Hematopoietic multipotent progenitor cell treated with erythropoietin and hydrocortisone succinate and interleukin-3 and kit ligand, for 6 days (in vitro differentiated cells): ENCODE measurements at regions not wholly inside any gene's neighbourhood (a gene's known extent, or its start where the extent isn't known, plus 50 kb on each side); places are given as distances from the start of the nearest gene placed in this dataset.

Experiments
- DNase-seq: peaks from one replicate; pipeline ENCODE4 v3.0.0-alpha.2; 2015

DNA sequence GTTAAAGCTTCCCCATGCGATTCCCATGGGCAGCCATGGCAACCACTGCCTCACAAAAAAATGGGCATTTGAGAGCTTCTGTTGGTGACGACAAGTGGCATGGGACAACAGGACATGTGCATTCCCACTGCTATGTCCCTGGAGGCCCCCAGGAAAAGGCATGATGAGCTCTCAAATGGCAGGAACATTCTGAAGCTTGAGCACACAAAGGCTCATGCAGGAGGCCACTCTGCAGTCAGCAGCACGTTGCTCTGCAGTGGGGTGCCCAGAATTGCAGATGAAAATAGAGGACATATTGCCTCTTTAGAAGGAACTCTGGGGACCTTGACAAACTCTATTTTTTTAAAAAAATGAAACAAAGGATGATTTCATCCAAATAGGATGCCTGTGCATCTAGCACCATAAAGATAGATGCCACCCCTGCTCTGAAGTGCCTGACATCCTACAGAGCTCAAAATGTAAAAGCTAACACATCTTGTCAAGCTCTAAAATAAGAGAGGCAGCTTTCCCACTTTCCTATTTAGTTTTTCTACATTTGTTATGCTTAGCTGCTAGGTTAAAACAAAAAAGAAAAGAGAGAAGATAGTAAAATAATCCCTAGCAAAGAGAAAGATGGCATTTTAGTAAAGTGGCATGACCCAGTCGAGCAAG is 277.6 kb upstream of the ZC3H12C start:
- no peak for DNase-seq

DNA sequence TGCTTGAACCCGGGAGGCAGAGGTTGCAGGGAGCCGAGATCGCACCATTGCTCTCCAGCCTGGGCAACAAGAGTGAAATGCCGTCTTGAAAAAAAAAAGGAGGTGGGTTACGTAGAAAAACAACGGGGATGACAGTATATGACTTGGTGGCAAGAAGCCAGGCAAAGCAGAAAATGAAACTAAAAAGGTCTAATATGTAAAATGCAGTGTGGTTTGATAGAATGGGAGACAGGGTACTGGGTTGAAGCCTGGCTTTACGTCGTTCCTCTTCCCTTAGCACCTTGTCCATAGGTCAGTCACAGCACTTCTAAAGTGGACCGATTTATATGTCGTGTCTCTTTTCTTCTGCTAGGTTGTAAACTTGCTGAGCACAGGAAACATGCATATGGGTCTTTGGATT is 274.9 kb upstream of the ZC3H12C start:
- peak; percentile 2 for DNase-seq

DNA sequence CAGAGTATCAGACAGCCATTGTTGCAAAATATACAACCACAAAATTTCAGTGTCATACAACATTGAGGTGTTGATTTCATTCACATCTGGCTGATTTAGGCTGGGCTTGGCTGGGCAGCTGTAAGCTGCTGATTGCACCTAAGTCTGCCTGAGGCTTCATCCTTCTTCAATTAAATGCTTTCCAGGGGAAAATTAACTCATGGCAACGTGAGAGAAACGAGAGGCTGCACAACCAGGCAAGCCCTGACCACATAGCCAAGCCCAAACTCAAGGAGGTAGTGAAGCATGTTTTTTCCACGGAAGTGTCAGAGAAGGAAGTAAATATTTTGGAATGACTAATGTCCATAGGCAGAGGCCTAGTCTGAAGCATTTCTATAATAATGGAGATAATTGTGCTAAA is 273.8 kb upstream of the ZC3H12C start:
- no peak for DNase-seq

DNA sequence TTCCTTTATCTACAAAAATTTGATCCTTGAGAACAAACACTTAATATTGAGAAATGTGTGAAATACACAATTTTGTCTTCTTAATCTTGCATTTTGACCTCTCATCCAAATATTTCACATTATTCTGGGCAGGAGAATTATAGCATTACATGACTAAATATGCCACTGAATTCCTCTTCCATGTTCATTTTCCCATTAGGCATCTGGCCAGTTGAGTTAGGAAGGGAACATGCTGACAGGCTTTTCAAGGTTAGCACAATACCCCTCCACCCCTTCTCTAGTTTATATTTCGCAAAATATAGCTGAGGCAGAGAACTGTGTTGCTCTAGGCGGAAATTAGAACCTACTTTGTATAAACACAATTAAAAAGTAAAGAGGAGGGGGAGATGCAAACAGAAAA is 271.7 kb upstream of the ZC3H12C start:
- DNase-seq, result no peak

DNA sequence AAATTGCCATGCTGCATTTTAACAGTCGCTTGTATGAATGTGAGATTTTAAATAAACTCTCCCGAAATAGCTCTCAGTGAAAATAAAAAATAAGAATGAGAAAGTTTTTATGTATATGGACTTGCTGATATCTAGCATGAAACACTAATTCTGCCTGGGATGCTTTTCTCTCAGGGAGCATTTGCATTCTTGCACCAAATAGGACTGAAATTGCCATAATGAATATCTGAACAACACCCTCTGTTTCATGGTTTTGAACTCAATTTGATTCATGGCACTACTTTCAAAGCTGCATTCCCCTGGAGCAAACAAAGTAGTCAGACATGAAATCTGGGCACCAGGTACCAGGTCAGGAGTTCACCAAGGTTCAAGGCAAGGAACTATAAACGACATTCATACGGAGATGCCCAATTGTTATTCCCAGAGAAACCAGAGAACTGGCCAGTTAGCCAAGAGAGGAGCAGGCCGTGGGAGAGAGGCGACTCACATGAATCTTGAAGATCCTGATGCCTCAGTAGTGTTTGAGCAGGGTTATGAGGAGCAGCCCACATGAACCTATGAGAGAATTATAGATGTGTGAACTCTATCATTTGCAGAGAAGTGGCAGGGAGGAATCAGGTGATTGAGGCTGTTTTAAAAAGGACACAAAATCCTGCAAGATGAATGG is 270.6 kb upstream of the ZC3H12C start:
- DNase-seq, result no peak

DNA sequence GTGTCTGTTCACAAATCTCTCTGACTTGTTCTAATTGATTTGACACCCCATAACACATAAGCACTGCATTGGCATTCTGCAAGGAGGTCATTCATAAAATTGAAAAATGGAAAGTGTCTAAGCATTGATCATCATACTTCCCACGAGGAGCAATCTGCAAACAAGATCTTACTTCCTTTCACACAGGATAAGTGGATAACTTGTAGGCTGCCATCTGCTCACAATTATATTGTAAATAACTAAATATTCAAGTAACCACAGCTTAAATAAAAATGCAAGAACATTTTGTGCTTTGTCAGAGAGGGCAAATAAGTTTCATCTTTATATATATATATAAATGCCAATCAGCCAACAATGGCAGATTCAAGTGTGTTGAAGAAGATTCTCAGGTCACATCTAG is 264.8 kb upstream of the ZC3H12C start:
- no peak for DNase-seq

DNA sequence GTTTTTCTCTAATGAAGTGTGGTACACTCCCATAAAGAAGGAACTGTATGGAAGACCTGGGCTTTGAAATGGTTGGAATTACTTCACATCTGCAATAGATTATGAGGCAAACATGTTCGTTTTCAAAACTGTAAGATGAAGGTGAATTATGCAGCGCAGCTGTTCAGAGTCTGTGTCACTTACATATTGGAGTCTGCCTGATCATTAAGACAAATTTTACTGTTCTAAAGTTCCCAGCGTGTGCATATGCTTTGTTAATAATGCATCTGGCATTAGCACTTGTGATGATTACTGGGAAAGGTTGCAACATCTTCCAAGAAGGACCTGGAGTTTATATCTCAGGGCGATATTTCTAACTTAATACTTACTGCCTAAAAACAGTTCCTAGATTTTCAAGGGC is 255.2 kb upstream of the ZC3H12C start:
- no peak for DNase-seq

DNA sequence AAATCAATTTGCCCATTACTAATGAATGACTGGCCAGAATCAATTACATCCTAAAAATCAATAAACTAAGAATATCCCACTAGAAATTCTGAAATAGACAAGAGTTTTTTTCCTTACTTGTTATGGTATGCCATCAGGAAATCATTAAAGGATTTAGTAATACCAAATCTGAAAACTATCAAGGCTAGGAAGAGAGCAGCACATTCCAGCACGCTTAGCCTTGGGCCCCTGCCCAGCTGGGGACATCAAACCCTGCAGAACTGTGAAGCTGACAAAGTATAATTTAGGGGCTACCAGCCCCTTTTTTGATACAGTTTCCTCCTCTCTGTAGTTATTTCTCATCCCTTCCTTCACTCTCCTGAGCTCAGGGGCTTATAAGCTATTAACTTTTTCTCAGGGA is 247.8 kb upstream of the ZC3H12C start:
- no peak for DNase-seq

DNA sequence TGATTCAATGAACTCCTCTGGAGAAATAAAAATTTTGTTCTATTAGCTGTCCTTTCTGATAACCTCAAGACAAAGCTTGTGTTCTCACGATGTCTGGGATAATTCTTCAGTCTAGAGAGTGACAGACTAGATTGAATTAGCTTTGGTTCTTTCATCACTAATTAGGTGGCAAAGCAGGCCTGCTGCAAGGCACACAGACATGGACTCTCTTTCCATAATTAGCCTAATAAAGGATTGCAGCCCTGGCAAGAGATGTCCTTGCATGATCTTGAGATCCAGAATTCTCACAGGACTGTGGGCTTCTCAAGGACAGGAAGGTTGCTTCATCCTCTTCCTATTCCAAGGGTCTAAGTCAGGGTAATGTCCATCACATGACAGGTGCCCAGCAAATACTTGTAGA is 245.6 kb upstream of the ZC3H12C start:
- no peak for DNase-seq

DNA sequence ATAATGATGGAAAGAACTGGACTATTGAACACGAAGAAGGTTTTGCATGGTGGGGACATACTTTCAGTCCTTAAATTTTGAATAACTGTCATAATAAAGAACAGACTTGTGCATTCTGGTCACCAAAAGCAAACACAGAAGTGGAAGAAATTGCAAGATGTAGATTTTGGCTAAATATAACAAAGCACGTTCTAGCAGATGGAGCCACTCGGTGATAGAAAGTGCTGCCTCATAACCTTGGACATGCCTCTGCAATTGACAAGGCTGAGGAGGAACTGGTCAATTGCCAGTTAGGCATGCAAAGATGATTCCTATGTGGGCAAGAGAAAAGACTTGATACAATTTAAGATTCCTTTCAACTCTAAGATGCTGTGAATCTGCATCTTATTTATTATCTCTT is 244.1 kb upstream of the ZC3H12C start:
- no peak for DNase-seq

DNA sequence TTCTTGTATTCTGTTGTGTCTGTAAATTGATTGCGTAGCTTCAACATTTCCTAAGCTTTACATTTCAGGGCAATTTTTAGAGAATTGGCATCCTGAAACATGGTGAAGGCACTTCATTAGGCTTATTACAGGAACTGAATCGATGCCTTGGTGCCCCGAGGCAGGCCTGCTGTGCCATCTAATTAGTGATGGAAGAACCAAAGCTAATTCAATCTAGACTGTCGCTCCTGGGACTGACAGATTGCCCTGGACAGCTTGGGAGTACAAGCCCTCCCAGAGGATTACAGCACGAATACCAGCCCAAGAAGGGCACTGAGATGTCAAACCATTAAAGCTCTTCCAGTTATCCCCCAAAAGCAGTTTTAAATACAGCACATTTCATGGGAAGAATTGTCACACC is 243.2 kb upstream of the ZC3H12C start:
- DNase-seq, result no peak

DNA sequence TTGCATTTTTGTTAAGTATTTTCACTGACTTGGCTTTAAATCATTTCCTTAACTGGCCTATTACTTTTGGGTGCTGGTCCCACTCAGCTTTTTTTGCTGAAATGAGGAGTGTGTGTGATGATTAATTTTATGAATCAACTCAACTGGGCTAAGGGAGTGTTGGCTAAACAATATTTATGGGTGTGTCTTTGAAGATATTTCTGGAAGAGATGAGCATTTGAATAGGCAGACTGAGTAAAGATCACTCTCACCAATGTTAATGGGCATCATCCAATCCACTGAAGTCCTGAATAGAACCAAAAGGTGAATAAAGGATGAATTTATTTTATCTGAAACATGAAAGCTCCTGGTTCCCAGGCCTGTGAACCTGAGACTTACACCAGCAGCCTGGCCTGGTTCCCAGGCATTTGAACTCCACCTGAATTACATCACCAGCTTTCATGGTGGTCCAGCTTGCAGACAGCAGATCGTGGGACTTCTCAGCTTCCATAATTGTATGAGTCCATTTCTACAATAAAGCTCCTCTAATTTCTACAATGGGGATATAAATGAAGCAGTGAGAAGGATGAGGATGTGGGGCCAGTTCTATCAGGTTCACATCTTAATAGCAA is 241.3 kb upstream of the ZC3H12C start:
- DNase-seq, result no peak

DNA sequence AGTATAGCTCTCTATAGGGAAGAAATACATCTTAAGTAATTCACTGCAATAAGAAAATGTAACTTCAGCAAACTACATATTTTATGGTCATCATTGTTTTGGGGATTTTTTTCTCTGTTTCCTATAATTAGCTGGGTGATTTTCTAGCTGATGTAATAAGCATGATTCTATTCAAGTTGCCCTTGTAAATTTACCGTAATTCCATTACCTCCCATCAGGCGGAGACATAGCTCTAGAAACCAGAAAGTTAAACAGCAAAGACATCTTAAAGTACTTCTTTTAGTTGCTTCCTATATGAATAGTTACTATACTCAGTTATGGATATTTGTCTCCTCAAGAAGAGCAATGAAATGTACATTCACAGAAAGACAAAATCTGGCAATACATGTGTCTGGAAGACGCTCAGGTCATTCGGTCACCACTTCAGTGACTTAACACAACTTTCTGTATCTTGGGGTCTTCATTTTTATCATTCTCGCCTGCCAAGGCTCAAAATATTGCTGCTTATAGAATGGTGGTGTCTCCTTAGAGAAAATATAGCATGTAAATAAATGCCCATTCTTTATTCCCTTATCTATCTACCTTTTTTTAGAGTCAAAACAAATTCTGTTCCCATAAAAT is 239.9 kb upstream of the ZC3H12C start:
- DNase-seq, result peak; percentile 67

DNA sequence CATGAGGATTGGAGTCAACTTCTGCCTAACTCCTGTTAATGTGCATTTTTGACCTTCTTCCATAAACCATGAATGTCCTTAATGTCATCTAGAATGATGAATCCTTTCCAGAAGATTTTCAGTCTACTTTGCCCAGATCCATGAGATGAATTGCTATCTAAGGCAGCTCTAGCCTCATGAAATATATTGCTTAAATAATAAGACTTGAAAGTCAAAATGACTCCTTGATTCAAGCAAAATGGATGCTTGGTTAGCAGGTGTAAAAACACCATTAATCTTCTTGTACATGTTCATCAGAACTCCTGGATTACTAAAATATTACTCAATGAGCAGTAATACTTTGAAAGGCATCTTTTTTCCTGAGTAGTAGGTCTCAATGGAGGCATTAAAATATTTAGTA is 238.5 kb upstream of the ZC3H12C start:
- no peak for DNase-seq

DNA sequence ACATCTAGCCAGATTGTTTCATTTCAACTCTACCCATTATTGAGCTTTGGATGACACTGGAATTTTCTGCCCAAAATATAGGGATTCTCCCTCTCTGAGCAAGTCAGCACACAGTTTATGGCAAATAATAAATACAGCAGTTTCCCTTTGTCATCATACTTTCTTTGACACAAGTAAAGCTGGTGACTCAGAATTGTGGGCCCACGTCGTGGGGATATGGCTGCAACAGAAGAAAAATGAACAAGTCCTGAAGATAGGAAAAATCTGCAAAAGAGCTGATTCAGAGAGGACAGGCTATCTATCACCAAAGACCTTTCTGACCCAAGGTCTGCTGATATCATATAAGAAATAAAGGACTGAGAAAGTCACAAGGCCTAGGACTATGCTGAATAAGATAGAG is 236.3 kb upstream of the ZC3H12C start:
- DNase-seq, result no peak

DNA sequence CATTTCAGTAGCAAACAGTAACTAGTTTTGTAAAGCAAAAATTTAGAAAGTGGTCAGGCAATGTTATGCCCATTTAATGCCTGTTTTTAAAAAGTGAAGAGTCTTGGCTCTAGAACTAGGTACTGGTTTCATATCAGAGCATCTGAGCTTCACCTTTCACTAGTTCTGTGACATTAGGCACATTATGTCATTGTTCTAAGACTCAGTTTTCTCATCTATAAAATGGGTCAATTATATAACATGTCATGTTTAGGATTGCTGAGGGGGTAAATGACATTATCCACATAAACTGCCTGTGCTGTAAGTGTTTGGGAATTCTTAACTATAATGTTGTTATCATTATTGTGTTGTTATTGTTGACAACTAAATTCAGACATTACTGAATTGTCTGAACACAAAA is 235.6 kb upstream of the ZC3H12C start:
- no peak for DNase-seq

DNA sequence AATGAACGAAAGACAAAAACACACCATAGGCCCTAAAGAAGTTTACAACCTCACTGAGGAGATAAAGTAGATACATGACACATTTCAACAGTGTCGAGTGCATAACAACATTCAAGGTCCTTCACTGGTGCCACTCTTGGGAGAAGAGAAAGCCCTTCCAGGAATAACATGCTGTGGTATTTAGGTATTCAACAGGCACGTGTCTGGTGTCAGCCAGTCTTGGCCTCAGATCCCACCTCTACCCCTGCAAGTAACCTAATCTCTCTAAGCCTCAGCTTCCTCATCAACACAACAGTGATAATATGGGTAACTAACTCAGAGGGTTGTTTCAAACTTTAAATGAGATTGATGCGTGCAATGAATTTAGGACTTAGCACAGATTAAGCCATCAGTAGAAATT is 235.0 kb upstream of the ZC3H12C start:
- DNase-seq, result no peak

DNA sequence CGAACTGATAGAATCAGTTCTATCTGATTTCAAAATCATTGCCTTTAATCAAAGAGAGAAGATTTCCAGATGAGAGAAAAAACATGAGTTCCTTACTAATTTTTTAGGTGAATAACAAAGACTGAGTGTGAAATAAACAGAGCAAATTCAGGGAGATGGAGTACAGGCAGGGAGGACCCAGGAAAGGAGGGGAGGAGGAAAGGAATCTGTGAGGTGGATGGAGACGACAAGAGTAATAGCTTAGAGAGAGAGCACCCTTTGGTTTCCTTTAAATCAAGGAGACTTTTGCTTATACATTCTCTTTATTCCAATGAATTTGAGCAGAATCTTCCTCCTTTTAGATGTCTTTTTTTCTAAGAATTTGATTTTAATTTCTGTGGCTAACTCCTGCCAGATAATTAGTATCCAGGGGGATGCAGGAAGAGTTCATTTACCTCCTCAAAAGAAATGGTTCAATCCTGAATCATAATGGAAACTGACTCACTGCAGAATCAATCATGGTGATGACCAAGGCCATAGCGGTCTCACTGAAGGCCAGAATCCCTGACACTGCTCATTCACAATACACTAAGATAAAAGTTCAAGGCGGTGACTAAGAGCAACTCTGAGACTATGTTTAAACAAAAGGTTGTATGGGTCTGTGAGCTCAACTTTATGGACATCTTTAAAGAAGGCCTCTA is 234.0 kb upstream of the ZC3H12C start:
- DNase-seq, result no peak

DNA sequence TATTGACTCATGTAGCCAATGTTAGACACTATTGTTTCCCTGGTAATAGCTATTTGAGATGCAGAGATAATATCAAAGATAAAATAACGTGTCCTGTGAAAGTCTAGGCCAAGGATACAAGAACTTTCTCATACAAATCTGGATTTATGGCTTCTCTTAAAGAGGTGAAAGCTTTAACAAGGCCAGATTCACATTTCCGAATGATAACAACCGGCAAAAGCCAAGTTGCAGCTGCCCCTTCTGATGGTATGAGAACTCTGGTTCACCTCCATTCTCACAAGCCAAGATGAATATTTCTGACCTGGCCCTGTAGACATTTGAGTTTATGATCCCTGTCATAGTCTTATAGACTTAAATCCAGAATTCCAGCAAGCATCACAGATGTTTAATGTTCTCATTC is 230.4 kb upstream of the ZC3H12C start:
- no peak for DNase-seq

DNA sequence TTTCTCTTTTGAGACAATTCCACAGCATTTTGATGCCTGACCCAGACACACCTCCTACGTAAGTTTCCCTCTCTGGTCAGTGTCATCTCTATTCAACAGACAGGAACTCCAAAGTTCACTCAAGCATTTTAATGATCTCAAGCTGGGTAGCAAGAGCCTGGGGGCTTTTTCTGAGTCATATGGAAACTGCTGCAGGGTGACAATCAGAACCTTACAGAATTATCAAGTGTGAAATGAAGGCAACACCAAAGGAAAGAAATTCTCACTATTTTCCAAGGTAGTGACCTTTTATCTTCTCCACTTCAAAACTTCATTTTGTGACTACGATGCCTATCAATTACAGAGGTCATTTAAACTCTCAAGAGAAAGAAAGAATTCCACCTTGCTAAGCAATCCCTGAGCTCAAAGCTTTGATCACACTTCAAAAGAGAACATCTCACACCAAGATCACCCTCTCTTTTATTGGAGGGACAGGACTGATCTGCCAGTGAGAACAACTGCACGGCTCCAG is 229.0 kb upstream of the ZC3H12C start:
- no peak for DNase-seq

DNA sequence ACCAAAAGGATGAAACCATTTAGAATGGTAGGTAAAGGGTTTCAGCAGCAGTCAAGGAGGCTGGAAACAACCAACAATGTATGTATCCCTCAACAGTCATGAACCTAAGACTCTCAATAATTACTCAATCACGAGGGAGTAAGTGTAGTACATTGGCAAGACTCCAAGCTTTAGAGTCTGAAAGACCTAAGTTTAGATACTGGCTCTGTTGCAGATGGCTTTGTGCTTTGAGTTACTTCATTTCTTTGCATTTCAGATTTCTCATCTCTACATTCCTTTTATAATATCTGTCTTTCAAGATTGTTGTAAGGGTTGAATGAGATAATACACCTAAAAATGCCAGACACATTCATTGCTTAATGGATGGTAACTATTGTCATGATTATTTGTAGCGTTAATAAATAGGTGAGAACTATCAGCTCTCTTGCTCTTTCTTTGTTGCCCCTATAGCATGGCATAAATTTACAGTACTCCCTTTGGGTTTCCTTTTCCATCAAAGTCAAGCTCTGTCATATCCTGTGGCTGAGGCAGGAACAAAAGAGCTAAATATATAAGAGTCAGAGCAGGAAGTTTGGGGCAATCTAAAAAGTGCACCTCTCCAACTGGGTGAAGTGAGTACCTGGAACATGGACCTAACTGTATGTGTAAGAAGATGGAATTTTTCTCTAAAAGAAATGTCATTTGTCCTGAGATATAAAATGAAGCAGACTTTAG is 228.2 kb upstream of the ZC3H12C start:
- DNase-seq, result peak; percentile 38

DNA sequence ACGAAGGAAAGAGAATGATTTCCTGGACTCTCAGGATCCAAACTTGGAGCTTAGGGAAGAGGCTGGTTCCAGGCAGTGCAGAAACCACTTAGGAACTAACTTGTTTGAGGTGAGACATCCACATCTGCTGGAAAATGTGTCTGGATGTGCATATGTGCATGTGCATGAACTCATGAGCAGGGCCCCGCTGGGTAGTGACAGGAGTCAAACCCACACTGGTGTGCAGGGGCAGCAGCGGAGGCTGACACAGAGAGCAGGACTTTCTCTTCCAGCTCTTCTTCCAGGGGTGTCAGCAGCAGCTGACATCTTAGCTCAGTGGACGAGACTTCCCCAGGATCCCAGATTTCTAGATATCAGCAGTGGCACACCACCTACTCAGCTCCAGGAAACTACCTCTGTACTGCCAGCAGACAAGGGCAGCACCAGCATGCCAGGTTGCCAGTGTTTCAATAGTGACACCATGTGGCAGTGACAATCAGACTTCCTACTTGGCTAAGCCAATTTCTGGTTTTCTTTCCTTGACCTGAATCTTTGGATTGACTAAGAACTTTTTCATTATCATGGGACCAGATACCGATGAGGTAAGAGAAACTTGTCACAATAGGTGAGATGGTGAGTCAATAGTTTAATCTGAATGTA is 227.5 kb upstream of the ZC3H12C start:
- peak; percentile 7 for DNase-seq
